KBM-7 (cell line): ENCODE measurements at regions not wholly inside any gene's neighbourhood (a gene's known extent, or its start where the extent isn't known, plus 50 kb on each side); places are given as distances from the start of the nearest gene placed in this dataset.
A peak's percentile ranks its signal among the peaks of the same experiment; 100 is the strongest.
"Not testable (repeated sequence)": the region's sequence is repeated elsewhere in the genome, so short reads cannot be mapped to it uniquely, and the experiment has no call there.

ENCODE experiments used
- DNase-seq: peaks from one replicate; pipeline ENCODE4 v3.0.0-alpha.2; 2015
- in situ Hi-C: fragments of 300-500 bp; cut with MboI; formaldehyde crosslinking; loops from 2 replicates; pipeline ENCODE4 v1.14.3; 2020; ENCODE audit warnings: low sequenced_read_pairs, low pct_unique_long_range_greater_than_20kb, mixed read lengths

- in situ Hi-C loops, result no loop called here
Observed at GRCh38 chr13:58300974-58301681, 669.6 kb downstream of the PCDH17 start.

GRCh38 chr13:58302349-58302748 is 670.8 kb downstream of the PCDH17 start:
- no peak for DNase-seq
- in situ Hi-C loops, result no loop called here

More at GRCh38 chr13:58300974-58301681, 669.6 kb downstream of the PCDH17 start:
- DNase-seq, result no peak

GRCh38 chr13:58306062-58306461 is 674.5 kb downstream of the PCDH17 start:
- no peak for DNase-seq
- in situ Hi-C loops, result no loop called here

GRCh38 chr13:58313219-58313618 is 681.7 kb downstream of the PCDH17 start:
- in situ Hi-C loops, result no loop called here
- peak; percentile 16 for DNase-seq

GRCh38 chr13:58318495-58319167 is 687.1 kb downstream of the PCDH17 start:
- in situ Hi-C loops, result no loop called here
- no peak for DNase-seq

GRCh38 chr13:58324161-58324560 is 692.6 kb downstream of the PCDH17 start:
- in situ Hi-C loops, result no loop called here
- DNase-seq, result no peak

GRCh38 chr13:58329746-58330145 is 698.2 kb downstream of the PCDH17 start:
- DNase-seq, result no peak
- in situ Hi-C loops, result no loop called here

GRCh38 chr13:58340895-58341294 is 709.4 kb downstream of the PCDH17 start:
- in situ Hi-C loops, result no loop called here
- DNase-seq, result no peak

GRCh38 chr13:58341318-58341717 is 709.8 kb downstream of the PCDH17 start:
- in situ Hi-C loops, result no loop called here
- no peak for DNase-seq

GRCh38 chr13:58343076-58343475 is 711.5 kb downstream of the PCDH17 start:
- DNase-seq, result no peak
- in situ Hi-C loops, result no loop called here

GRCh38 chr13:58352100-58352499 is 720.6 kb downstream of the PCDH17 start:
- in situ Hi-C loops, DNase-seq: not testable (repeated sequence)

GRCh38 chr13:58369936-58370335 is 738.4 kb downstream of the PCDH17 start:
- in situ Hi-C loops, result no loop called here
- no peak for DNase-seq

- in situ Hi-C loops, result no loop called here
- DNase-seq, result no peak
Observed at GRCh38 chr13:58376349-58376748, 744.8 kb downstream of the PCDH17 start.

- in situ Hi-C loops, result no loop called here
- DNase-seq, result no peak
Observed at GRCh38 chr13:58376775-58377174, 745.2 kb downstream of the PCDH17 start.

GRCh38 chr13:58379221-58379620 is 747.7 kb downstream of the PCDH17 start:
- in situ Hi-C loops, result no loop called here

GRCh38 chr13:58385336-58385735 is 753.8 kb downstream of the PCDH17 start:
- DNase-seq, in situ Hi-C loops: not testable (repeated sequence)

More at GRCh38 chr13:58379221-58379620, 747.7 kb downstream of the PCDH17 start:
- DNase-seq, result no peak

GRCh38 chr13:58397596-58398387 is 766.2 kb downstream of the PCDH17 start:
- in situ Hi-C loops, result no loop called here
- DNase-seq, result no peak

- no peak for DNase-seq
- in situ Hi-C loops, result no loop called here
Observed at GRCh38 chr13:58399263-58399662, 767.7 kb downstream of the PCDH17 start.

GRCh38 chr13:58406545-58406944 is 775.0 kb downstream of the PCDH17 start:
- no peak for DNase-seq
- in situ Hi-C loops, result no loop called here

GRCh38 chr13:58429917-58430316 is 798.4 kb downstream of the PCDH17 start:
- DNase-seq, result no peak
- in situ Hi-C loops, result no loop called here
